ENCODE measurements at regions not wholly inside any gene's neighbourhood (a gene's known extent, or its start where the extent isn't known, plus 50 kb on each side); places are given as distances from the start of the nearest gene placed in this dataset.

- no peak for DNase-seq (ENCODE audit: low spot score)
Measured at GRCh38 chr4:111499706-111500105, 645.5 kb upstream of the FAM241A start.

DNA sequence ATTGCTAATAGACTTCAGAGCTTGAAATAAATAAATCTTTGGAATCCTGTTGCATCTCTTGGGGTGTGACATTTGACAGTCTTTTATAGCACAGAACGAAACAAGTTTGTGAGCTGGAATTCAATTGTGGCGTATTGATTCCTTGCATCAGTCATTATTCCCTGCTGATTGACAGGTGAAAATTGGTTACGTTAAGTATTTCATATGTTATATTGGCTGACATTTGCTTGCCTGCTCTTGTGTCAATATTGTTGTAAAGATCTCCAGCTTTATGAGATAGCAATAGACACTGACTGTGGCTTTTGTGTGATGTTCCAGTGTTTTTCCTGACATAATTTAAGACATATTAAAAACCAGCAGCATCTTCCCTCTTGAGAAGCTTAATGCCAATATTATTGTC lies 644.4 kb upstream of the FAM241A start:
- no peak for DNase-seq (ENCODE audit: low spot score)

GRCh38 chr4:111501946-111502345 lies 643.3 kb upstream of the FAM241A start:
- DNase-seq (ENCODE audit: low spot score), result no peak

GRCh38 chr4:111502626-111503025 lies 642.6 kb upstream of the FAM241A start:
- DNase-seq (ENCODE audit: low spot score), result no peak

DNA sequence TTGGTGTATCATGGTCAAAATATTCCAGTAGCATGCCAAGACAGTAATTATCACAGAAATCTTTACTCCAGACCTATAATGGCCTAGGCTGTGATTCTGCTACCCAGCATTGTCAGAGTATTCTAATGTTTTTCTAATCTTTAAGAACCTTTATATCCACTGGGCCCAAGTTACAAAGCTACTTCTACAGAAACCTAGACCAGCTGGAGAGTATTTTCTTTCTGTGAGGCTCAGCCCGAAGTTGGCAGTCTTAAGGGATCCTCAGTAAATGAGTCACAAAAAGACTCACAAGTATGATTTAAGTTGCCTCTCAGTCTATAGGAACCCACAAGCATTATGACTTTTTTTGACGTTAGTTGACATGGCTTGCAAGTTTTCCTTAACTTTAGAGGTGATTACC lies 638.5 kb upstream of the FAM241A start:
- no peak for DNase-seq (ENCODE audit: low spot score)

- no peak for DNase-seq (ENCODE audit: low spot score)
Measured at GRCh38 chr4:111510535-111510934, 634.7 kb upstream of the FAM241A start.

DNA sequence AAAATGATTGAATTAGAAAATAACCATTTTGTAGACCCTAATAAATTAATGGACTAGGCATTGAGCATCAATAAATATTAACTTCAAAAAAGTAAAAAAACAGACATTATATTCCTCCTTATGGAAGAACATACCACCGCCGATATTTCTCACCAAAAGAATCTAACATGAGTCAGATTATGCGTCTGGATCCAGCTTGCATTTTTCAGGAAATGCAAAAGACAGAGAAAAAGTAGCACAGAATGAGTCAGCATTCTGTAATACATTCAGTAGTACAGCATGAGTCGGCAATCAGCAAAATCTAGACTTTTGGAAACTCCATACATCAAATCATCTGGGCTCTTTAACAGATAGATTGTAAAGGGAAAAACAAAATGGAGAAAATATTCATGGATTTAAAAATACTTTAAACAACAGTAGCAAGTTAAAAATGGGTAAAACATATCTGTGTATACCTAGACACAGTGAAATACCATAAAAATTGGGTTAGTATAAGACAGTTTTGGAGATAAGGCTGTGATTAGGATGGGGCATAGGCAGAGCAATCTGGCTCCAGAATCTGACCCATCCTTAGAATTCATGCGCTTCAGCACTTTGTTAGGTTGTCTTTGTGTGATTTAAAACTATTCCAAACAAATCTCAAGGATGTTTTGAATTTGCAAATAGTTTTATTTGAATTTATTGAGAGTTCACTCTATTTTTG lies 633.0 kb upstream of the FAM241A start:
- no peak for DNase-seq (ENCODE audit: low spot score)

DNA sequence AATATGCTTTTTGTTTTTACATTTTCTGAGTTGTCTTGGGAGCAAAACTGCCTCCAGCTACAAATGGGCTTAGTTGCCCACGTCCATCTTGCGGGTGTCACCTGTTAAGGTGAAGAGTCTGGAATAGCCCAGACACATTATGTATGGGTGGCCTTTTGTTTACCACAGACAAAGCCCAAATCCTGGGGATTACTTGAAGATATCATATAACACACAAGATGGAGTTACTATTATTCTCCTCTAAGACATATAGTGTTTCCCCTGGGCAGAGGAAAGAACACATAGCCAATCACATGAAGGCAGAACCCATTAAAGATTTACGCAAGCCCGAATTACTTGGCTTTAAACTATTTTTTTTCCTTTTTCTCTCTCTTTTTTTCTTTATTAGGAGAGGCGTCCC lies 625.6 kb upstream of the FAM241A start:
- no peak for DNase-seq (ENCODE audit: low spot score)

- DNase-seq (ENCODE audit: low spot score), result no peak
Measured at GRCh38 chr4:111530446-111530845, 614.8 kb upstream of the FAM241A start.

- no peak for DNase-seq (ENCODE audit: low spot score)
Measured at GRCh38 chr4:111535792-111536191, 609.5 kb upstream of the FAM241A start.

DNA sequence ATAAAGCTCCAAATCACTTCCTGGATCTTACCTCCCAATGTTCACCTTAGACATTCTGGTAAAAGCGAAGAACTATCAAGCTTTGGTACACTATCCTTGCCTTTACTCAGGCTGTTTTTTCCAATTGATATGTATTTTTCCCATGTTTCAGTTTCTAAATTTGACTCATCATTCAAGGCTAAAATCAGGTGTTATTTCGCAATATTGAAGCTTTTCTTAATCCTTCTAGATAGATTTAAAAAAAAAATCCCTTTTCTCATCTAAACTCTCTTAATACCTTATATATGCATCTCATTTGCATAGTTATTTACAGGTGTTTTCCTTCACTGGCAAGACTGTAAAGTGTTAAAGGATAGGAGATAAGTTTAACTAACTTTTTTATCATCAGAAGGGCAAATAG lies 608.1 kb upstream of the FAM241A start:
- DNase-seq (ENCODE audit: low spot score), result no peak

DNA sequence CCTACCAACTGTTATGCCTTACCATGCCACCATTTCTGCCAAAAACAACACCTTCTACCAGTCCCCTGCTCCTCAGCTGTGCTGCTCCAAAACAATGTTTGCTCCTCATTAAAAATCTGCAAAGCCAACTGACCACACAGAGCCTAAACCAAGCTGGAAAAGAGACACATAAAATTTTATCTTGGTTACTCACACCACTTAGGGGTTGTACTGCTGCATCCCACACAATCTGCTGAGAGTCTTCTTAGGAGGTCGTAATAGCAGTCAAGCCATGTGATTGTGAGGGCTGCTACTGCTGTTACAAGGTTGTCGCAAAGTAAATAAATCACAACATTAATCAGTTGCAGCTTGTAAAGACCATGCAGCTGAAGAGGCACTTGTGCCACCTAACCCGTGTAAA lies 607.4 kb upstream of the FAM241A start:
- DNase-seq (ENCODE audit: low spot score), result no peak

GRCh38 chr4:111540671-111541070 lies 604.6 kb upstream of the FAM241A start:
- DNase-seq (ENCODE audit: low spot score), result no peak

DNA sequence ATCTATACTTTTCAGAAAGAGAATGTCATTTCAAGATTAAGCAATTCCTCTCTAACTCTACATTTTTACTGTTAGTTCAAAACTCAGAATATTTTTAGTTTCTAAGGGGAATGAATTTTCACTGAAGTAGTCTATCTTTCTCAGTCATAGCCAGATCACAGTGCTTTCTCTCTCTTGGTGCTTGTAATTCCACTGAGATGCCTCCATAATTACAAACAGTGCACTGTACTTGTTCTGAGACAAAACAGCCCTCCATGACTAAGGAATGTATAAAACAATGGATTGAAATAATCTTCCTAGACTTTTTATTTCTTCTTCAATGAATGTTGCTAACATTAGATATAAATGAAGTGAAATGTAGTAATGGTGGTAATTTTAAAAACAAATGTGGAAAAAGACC lies 603.2 kb upstream of the FAM241A start:
- DNase-seq (ENCODE audit: low spot score), result no peak

- no peak for DNase-seq (ENCODE audit: low spot score)
Measured at GRCh38 chr4:111546881-111547280, 598.4 kb upstream of the FAM241A start.

GRCh38 chr4:111556141-111556781 lies 589.0 kb upstream of the FAM241A start:
- DNase-seq (ENCODE audit: low spot score), result no peak

DNA sequence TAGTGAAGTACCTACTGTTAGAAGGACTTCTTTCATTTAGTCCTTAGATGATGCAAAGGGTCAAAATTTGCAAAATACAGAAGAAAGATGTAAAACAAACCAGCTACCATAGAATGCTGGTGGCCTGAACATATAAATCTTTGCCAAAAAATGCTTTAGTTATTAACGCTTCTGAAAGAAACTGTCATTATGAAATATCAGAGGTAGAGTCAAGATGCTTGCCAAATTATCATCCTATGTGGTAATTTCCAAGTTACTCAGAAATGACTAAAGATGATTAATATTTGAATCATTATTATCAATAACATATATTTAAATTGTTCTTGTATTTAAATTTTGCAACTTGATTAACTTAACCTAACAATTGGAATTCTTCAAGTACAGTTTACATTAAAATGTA lies 588.4 kb upstream of the FAM241A start:
- no peak for DNase-seq (ENCODE audit: low spot score)

DNA sequence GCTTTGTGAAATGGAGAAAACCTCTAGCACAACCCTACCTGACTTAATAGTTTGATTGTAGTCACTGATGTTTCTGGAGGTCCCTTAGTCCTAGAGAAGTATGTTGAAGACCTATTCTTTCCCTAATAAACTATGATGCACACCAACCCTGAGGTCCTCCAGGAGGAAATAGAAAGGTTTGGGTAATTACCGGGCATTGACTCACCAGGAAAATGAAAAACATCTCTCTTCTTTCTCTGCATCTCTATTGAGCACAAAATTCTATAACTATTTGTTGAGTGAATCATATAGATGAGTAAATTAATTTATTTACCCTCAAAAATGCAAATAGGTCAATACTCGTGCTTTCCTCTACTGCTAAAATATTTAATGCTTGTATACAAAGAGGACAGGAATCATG lies 582.4 kb upstream of the FAM241A start:
- no peak for DNase-seq (ENCODE audit: low spot score)

DNA sequence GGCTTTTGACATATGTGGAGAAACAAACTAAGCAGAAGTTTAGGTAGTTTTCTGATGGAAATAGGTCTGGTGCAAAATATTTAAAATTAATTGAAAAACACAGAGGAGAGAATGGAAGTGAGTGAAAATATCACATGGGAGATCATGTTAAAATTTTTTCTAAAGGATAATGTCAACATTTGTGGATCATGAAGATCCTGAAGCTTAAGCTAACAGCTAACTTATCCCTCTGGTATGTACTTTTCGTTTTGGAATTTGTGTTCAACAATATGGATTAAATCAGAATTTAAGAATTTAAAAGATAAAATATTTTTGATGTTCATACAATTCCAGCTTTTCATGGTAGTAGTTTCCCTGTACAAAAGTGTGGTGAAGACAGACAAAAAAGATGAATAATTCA lies 572.8 kb upstream of the FAM241A start:
- DNase-seq (ENCODE audit: low spot score), result no peak

GRCh38 chr4:111573386-111573785 lies 571.9 kb upstream of the FAM241A start:
- DNase-seq (ENCODE audit: low spot score), result no peak

- DNase-seq (ENCODE audit: low spot score), result no peak
Measured at GRCh38 chr4:111579767-111580166, 565.5 kb upstream of the FAM241A start.

DNA sequence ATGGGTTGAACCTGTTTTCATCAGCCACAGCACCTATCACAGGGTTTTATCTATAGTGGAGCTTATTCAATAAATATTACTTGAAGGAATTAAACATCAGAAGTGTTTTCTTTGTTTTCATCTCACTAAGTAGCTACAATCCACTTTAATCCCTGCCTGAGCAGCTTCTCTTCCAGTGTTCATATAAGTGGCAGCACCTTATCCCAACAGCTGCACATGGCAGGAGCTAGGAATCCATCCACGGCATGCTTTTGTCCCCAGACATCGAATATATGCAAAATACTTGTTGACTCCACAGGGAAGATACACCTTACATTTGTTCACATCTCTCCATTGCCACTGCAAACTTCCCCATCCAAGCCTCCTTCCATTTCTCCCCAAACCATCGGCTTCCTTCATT lies 549.8 kb upstream of the FAM241A start:
- no peak for DNase-seq (ENCODE audit: low spot score)

GRCh38 chr4:111596491-111596890 lies 548.8 kb upstream of the FAM241A start:
- DNase-seq (ENCODE audit: low spot score), result no peak

DNA sequence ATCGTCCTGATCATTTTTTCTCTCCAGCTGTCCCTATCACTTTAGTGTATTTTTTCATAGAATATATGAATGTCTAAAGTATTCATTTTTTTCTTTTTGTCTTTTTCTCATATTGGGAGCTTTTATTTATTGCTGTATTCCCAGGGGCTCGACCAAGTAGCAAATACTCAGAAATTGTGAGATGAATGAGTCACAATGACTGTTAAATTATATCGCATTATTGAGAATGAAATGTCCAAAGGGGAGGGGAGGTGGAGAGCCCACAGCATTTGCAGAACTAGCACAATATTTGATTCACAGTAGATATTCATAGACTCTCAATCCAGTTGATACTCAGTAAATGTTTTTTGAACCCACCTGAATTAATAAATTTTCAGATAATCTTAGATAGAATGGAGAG lies 543.6 kb upstream of the FAM241A start:
- DNase-seq (ENCODE audit: low spot score), result no peak
